ENCODE measurements at regions not wholly inside any gene's neighbourhood (a gene's known extent, or its start where the extent isn't known, plus 50 kb on each side); places are given as distances from the start of the nearest gene placed in this dataset.

- no peak for ATAC-seq
Observed at GRCh38 chr13:104021806-104022397, 955.7 kb upstream of the SLC10A2 start.

GRCh38 chr13:104017317-104017716, 951.1 kb upstream of the SLC10A2 start:
- DNase-seq (no peak), ATAC-seq (no peak)
- no peak overlapping the region for H3K4me3 Mint-ChIP-seq
- POLR2A ChIA-PET: no interaction called here
- H3K27me3 Mint-ChIP-seq: no peaks in the 10 kb centered on the region
- H3K36me3 Mint-ChIP-seq: no peaks in the 10 kb centered on the region
- peaks cover 0 to 9% (median 0%) of the 10 kb centered on the region in 9 donors for H3K9me3 Mint-ChIP-seq
- H3K27ac Mint-ChIP-seq: no peak overlapping the region
- H3K4me1 Mint-ChIP-seq: no peaks in the 10 kb centered on the region

More at GRCh38 chr13:104021806-104022397, 955.7 kb upstream of the SLC10A2 start:
- no peaks in the 10 kb centered on the region for H3K27me3 Mint-ChIP-seq
- POLR2A ChIA-PET: no interaction called here
- no peak overlapping the region for H3K4me3 Mint-ChIP-seq
- no peaks in the 10 kb centered on the region for H3K4me1 Mint-ChIP-seq
- no peak overlapping the region for H3K27ac Mint-ChIP-seq
- no peaks in the 10 kb centered on the region for H3K36me3 Mint-ChIP-seq
- peaks cover 0 to 25% (median 0%) of the 10 kb centered on the region in 9 donors for H3K9me3 Mint-ChIP-seq
- DNase-seq: no peak

- POLR2A ChIA-PET: no interaction called here
- no peaks in the 10 kb centered on the region for H3K36me3 Mint-ChIP-seq
Observed at GRCh38 chr13:104015646-104016396, 949.6 kb upstream of the SLC10A2 start.

GRCh38 chr13:104014803-104015645, 948.8 kb upstream of the SLC10A2 start:
- H3K36me3 Mint-ChIP-seq: no peaks in the 10 kb centered on the region
- H3K4me1 Mint-ChIP-seq: no peaks in the 10 kb centered on the region
- no peak overlapping the region for H3K4me3 Mint-ChIP-seq
- ATAC-seq: no peak
- peaks cover 0 to 10% (median 1%) of the 10 kb centered on the region in 9 donors for H3K9me3 Mint-ChIP-seq
- DNase-seq: no peak
- no peak overlapping the region for H3K27ac Mint-ChIP-seq
- POLR2A ChIA-PET: no interaction called here
- no peaks in the 10 kb centered on the region for H3K27me3 Mint-ChIP-seq

More at GRCh38 chr13:104015646-104016396, 949.6 kb upstream of the SLC10A2 start:
- DNase-seq (no peak), ATAC-seq (no peak)
- H3K4me1 Mint-ChIP-seq: no peaks in the 10 kb centered on the region
- H3K9me3 Mint-ChIP-seq: peaks cover 0 to 11% (median 1%) of the 10 kb centered on the region in 9 donors
- H3K27me3 Mint-ChIP-seq: no peaks in the 10 kb centered on the region
- H3K4me3 Mint-ChIP-seq: no peak overlapping the region
- no peak overlapping the region for H3K27ac Mint-ChIP-seq

GRCh38 chr13:104011505-104012241, 945.5 kb upstream of the SLC10A2 start:
- no peaks in the 10 kb centered on the region for H3K4me1 Mint-ChIP-seq
- H3K27me3 Mint-ChIP-seq: no peaks in the 10 kb centered on the region
- POLR2A ChIA-PET: no interaction called here
- no peak overlapping the region for H3K4me3 Mint-ChIP-seq
- peaks cover 0 to 8% (median 2%) of the 10 kb centered on the region in 9 donors for H3K9me3 Mint-ChIP-seq
- no peak for ATAC-seq
- no peak overlapping the region for H3K27ac Mint-ChIP-seq
- H3K36me3 Mint-ChIP-seq: no peaks in the 10 kb centered on the region
- no peak for DNase-seq

- Mint-ChIP-seq H3K36me3 (no peaks in the 10 kb centered on the region), H3K27me3 (no peaks in the 10 kb centered on the region), H3K27ac (no peak overlapping the region), H3K4me1 (no peaks in the 10 kb centered on the region), H3K4me3 (no peak overlapping the region), H3K9me3 (peaks cover 0 to 7% (median 0%) of the 10 kb centered on the region in 9 donors)
- POLR2A ChIA-PET: no interaction called here
- DNase-seq: no peak
- ATAC-seq: no peak
Observed at GRCh38 chr13:104008541-104009435, 942.6 kb upstream of the SLC10A2 start.

GRCh38 chr13:104008075-104008474, 941.9 kb upstream of the SLC10A2 start:
- DNase-seq: no peak
- POLR2A ChIA-PET: no interaction called here
- no peak for ATAC-seq
- no peaks in the 10 kb centered on the region for H3K27me3 Mint-ChIP-seq
- H3K27ac Mint-ChIP-seq: no peak overlapping the region
- no peaks in the 10 kb centered on the region for H3K36me3 Mint-ChIP-seq
- peaks cover 0 to 4% (median 0%) of the 10 kb centered on the region in 9 donors for H3K9me3 Mint-ChIP-seq
- no peak overlapping the region for H3K4me3 Mint-ChIP-seq
- no peaks in the 10 kb centered on the region for H3K4me1 Mint-ChIP-seq

- POLR2A ChIA-PET: no interaction called here
- peaks cover 0 to 2% (median 0%) of the 10 kb centered on the region in 9 donors for H3K9me3 Mint-ChIP-seq
- DNase-seq: no peak
Observed at GRCh38 chr13:104006625-104007075, 940.4 kb upstream of the SLC10A2 start.

GRCh38 chr13:104004572-104004971, 938.4 kb upstream of the SLC10A2 start:
- Mint-ChIP-seq H3K4me3 (no peak overlapping the region), H3K9me3 (peaks cover 0 to 2% (median 0%) of the 10 kb centered on the region in 9 donors), H3K27me3 (no peaks in the 10 kb centered on the region), H3K36me3 (no peaks in the 10 kb centered on the region), H3K27ac (no peak overlapping the region), H3K4me1 (no peaks in the 10 kb centered on the region)
- no peak for ATAC-seq
- DNase-seq: no peak
- POLR2A ChIA-PET: no interaction called here

More at GRCh38 chr13:104006625-104007075, 940.4 kb upstream of the SLC10A2 start:
- no peaks in the 10 kb centered on the region for H3K36me3 Mint-ChIP-seq
- H3K27me3 Mint-ChIP-seq: no peaks in the 10 kb centered on the region
- H3K27ac Mint-ChIP-seq: no peak overlapping the region
- no peak overlapping the region for H3K4me3 Mint-ChIP-seq
- H3K4me1 Mint-ChIP-seq: no peaks in the 10 kb centered on the region
- ATAC-seq: no peak

- DNase-seq (no peak), ATAC-seq (no peak)
- Mint-ChIP-seq H3K9me3 (peaks cover 0 to 2% (median 0%) of the 10 kb centered on the region in 9 donors), H3K27me3 (no peaks in the 10 kb centered on the region), H3K36me3 (no peaks in the 10 kb centered on the region), H3K4me1 (no peaks in the 10 kb centered on the region), H3K4me3 (no peak overlapping the region), H3K27ac (no peak overlapping the region)
- POLR2A ChIA-PET: no interaction called here
Observed at GRCh38 chr13:104002216-104002615, 936.0 kb upstream of the SLC10A2 start.

- POLR2A ChIA-PET: no interaction called here
- ATAC-seq (no peak), DNase-seq (no peak)
- H3K27ac Mint-ChIP-seq: no peak overlapping the region
- no peak overlapping the region for H3K4me3 Mint-ChIP-seq
- H3K4me1 Mint-ChIP-seq: no peaks in the 10 kb centered on the region
- no peaks in the 10 kb centered on the region for H3K27me3 Mint-ChIP-seq
- H3K9me3 Mint-ChIP-seq: peaks cover 0 to 5% (median 0%) of the 10 kb centered on the region in 9 donors
- H3K36me3 Mint-ChIP-seq: no peaks in the 10 kb centered on the region
Observed at GRCh38 chr13:104001766-104002165, 935.5 kb upstream of the SLC10A2 start.

- H3K27me3 Mint-ChIP-seq: no peaks in the 10 kb centered on the region
- POLR2A ChIA-PET: no interaction called here
- DNase-seq (no peak), ATAC-seq (no peak)
- no peak overlapping the region for H3K27ac Mint-ChIP-seq
- no peak overlapping the region for H3K4me3 Mint-ChIP-seq
- no peaks in the 10 kb centered on the region for H3K36me3 Mint-ChIP-seq
- H3K4me1 Mint-ChIP-seq: no peaks in the 10 kb centered on the region
- H3K9me3 Mint-ChIP-seq: peaks cover 0 to 22% (median 6%) of the 10 kb centered on the region in 9 donors
Observed at GRCh38 chr13:103996733-103997132, 930.5 kb upstream of the SLC10A2 start.

Measured in naive thymus-derived CD8-positive, alpha-beta T cell (primary cell).